ENCODE measurements at regions not wholly inside any gene's neighbourhood (a gene's known extent, or its start where the extent isn't known, plus 50 kb on each side); places are given as distances from the start of the nearest gene placed in this dataset.

GRCh38 chr12:28122756-28123155 lies 67.5 kb upstream of the CCDC91 start:
- TF ChIP-seq CTCF (IDR thresholded peaks at IDR 0.05) (no peak), POLR2A (IDR thresholded peaks at IDR 0.05) (no peak)

All from testis (tissue), 2 donors.